ENCODE measurements at regions not wholly inside any gene's neighbourhood (a gene's known extent, or its start where the extent isn't known, plus 50 kb on each side); places are given as distances from the start of the nearest gene placed in this dataset.

DNA sequence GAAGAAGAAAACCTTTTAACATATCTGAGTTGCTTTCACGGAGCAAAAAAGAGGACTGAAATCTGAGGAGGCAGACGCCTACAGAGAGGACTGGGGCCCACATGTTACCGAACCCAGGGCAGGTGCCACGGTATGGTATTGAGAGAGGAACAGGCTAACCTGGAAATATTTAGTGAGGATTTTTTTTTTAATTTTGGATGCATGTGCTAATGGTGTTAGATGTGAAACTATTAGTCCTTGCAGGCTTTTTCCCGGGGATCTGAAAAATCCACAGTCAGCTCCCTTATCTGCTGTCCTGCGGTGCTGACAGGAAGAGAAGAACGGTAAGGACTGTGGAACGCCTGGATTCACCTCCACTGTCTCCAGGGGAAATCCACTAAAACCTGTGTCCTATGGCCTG lies 819.7 kb downstream of the TMEM121 start:
- TF ChIP-seq CTCF (IDR thresholded peaks at IDR 0.05) = no peak
- TF ChIP-seq POLR2A (IDR thresholded peaks at IDR 0.05) = no peak

Data from testis (tissue), 2 donors.